HCT116 (cell line): ENCODE measurements at regions not wholly inside any gene's neighbourhood (a gene's known extent, or its start where the extent isn't known, plus 50 kb on each side); places are given as distances from the start of the nearest gene placed in this dataset.

Experiments
- ATAC-seq: fragments of 200-7000 bp; cut with Tn5 transposase; 2 replicates; pipeline ENCODE4 v1.9.1; 2020; ENCODE audit warnings: mild to moderate bottlenecking, moderate library complexity
- BruUV-seq: library from RNA; stranded (reverse); fragments of 400-500 nt; replicated peaks from 2 replicates; lab custom pipeline; 2021; lab: Mats Ljungman, UMichigan
- CTCF ChIA-PET: fragments of 300-600 bp; sonication (Branson Sonifier 250); formaldehyde crosslinking; loops from one replicate; lab custom pipeline; 2021; ENCODE audit warnings: antibody characterized with exemption; lab: Charles Lee
- POLR2A ChIA-PET: fragments of 300-600, 350-600 bp; sonication (Branson Sonifier 250); formaldehyde crosslinking; loops from one replicate; lab custom pipeline; 2021; ENCODE audit warnings: antibody characterized with exemption; lab: Charles Lee
- RAD21 ChIA-PET, 2 experiments: fragments of 300-600 bp; sonication (Branson Sonifier 250); formaldehyde crosslinking; loops; one replicate each; lab custom pipeline; 2023; ENCODE audit warnings: low total read pairs in 2 of 2; ENCODE audit not compliant: uncharacterized antibody in 2 of 2, unreplicated experiment in 2 of 2, low non-redundant PET in 1 of 2; lab: Charles Lee
- DNase-seq: peaks from one replicate; pipeline ENCODE4 v3.0.0-alpha.2; 2010; ENCODE audit warnings: low read depth, low spot score
- H2AFZ ChIP-seq: fragments of 200-600 bp; shearing (Covaris generic), sonication (generic); 2 replicates; pipeline ENCODE4 v1.6.1; 2017; ENCODE audit warnings: low read depth, mixed run types, mixed read lengths, antibody characterized with exemption, low read length; ENCODE audit not compliant: poor library complexity, severe bottlenecking
- H3K27ac ChIP-seq: 2 replicates; pipeline ENCODE4 v1.5.1; 2012; ENCODE audit warnings: low read depth, low read length
- H3K27me3 ChIP-seq: fragments of 200-600 bp; sonication (generic); 2 replicates; pipeline ENCODE4 v1.6.1; 2016; ENCODE audit warnings: mixed run types, low read length, mixed read lengths; ENCODE audit not compliant: insufficient read depth
- H3K36me3 ChIP-seq, 2 experiments: fragments of 200-500 bp in 1 of 2; fragments of 200-600 bp in 1 of 2; sonication (Bioruptor generic) in 1 of 2; sonication (generic) in 1 of 2; 2 replicates each; pipeline versions ENCODE4 v1.5.1 to v1.6.1; 2014 to 2016; ENCODE audit warnings: low read length in 2 of 2, inconsistent platforms in 1 of 2, mixed read lengths in 1 of 2, mixed run types in 1 of 2; ENCODE audit not compliant: insufficient read depth in 2 of 2, control insufficient read depth in 1 of 2
- H3K4me1 ChIP-seq, 2 experiments: fragments of 200-600 bp in 1 of 2; sonication (generic) in 1 of 2; 2 replicates each; pipeline versions ENCODE4 v1.5.1 to v1.6.1; 2012 to 2017; ENCODE audit warnings: low read length in 2 of 2, inconsistent platforms in 1 of 2, mild to moderate bottlenecking in 1 of 2, mixed read lengths in 1 of 2, mixed run types in 1 of 2, moderate library complexity in 1 of 2; ENCODE audit not compliant: insufficient read depth in 2 of 2, control insufficient read depth in 1 of 2
- H3K4me2 ChIP-seq: fragments of 200-600 bp; sonication (generic); 2 replicates; pipeline ENCODE4 v1.6.1; 2017; ENCODE audit warnings: mixed run types, low read length, mixed read lengths
- H3K4me3 ChIP-seq, 2 experiments: fragments of 200-600 bp in 1 of 2; sonication (generic) in 1 of 2; replicated peaks in 1 of 2; 2 replicates each; pipeline ENCODE4 v1.5.1; 2011 to 2016; ENCODE audit warnings: low read length in 2 of 2, control low read depth in 1 of 2, low read depth in 1 of 2, mild to moderate bottlenecking in 1 of 2, mixed read lengths in 1 of 2, mixed run types in 1 of 2
- H3K79me2 ChIP-seq: fragments of 200-600 bp; sonication (generic); 2 replicates; pipeline ENCODE4 v1.6.1; 2017; ENCODE audit warnings: mild to moderate bottlenecking, mixed run types, low read length, moderate library complexity, mixed read lengths; ENCODE audit not compliant: insufficient read depth
- H3K9ac ChIP-seq: fragments of 200-600 bp; sonication (generic); 2 replicates; pipeline ENCODE4 v1.6.1; 2016; ENCODE audit warnings: low read length, mixed read lengths
- H3K9me2 ChIP-seq: fragments of 200-600 bp; sonication (generic), shearing (Covaris generic); 2 replicates; pipeline ENCODE4 v1.6.1; 2017; ENCODE audit warnings: mixed run types, mild to moderate bottlenecking, moderate library complexity; ENCODE audit not compliant: insufficient read depth
- H3K9me3 ChIP-seq, 2 experiments: fragments of 200-500 bp in 1 of 2; fragments of 200-600 bp in 1 of 2; sonication (Bioruptor generic) in 1 of 2; sonication (generic) in 1 of 2; 2 replicates each; pipeline ENCODE4 v1.6.1; 2014 to 2017; ENCODE audit warnings: low read length in 2 of 2, mixed read lengths in 2 of 2, inconsistent platforms in 1 of 2, low read depth in 1 of 2, mild to moderate bottlenecking in 1 of 2, mixed run types in 1 of 2, moderate library complexity in 1 of 2; ENCODE audit not compliant: control insufficient read depth in 1 of 2, insufficient read depth in 1 of 2
- H4K20me1 ChIP-seq: fragments of 200-600 bp; sonication (generic), shearing (Covaris generic); 2 replicates; pipeline ENCODE4 v1.6.1; 2017; ENCODE audit warnings: mixed run types, mild to moderate bottlenecking, moderate library complexity; ENCODE audit not compliant: insufficient read depth
- ATF3 ChIP-seq: IDR thresholded peaks from 2 replicates; pipeline ENCODE4 v1.6.1; 2012
- CEBPB ChIP-seq: IDR thresholded peaks from 2 replicates; pipeline ENCODE4 v1.6.1; 2012; ENCODE audit warnings: low read depth
- CTCF ChIP-seq, 3 experiments: fragments of 200-600 bp in 1 of 3; sonication (generic) in 1 of 3; IDR thresholded peaks in 2 of 3; conservative IDR thresholded peaks in 1 of 3; 2 replicates each; pipeline ENCODE4 v1.5.1; 2012 to 2017; ENCODE audit warnings: low read depth in 2 of 3, low read length in 2 of 3, antibody characterized with exemption in 1 of 3, borderline replicate concordance in 1 of 3, control low read depth in 1 of 3, mild to moderate bottlenecking in 1 of 3, mixed read lengths in 1 of 3, mixed run types in 1 of 3, moderate library complexity in 1 of 3; ENCODE audit not compliant: insufficient read depth in 1 of 3
- ELF1 ChIP-seq: IDR thresholded peaks from 2 replicates; pipeline ENCODE4 v1.6.1; 2012; ENCODE audit warnings: low read depth, borderline replicate concordance
- EZH2 ChIP-seq: fragments of 200-600 bp; sonication (generic); IDR thresholded peaks from 2 replicates; pipeline ENCODE4 v1.6.1; 2017; ENCODE audit warnings: antibody characterized with exemption, mixed run types
- EZH2phosphoT487 ChIP-seq: fragments of 200-600 bp; IDR thresholded peaks from 2 replicates; pipeline ENCODE4 v1.6.1; 2018; ENCODE audit warnings: antibody characterized with exemption, borderline replicate concordance
- JUND ChIP-seq: IDR thresholded peaks from 2 replicates; pipeline ENCODE4 v1.6.1; 2012
- MAX ChIP-seq: IDR thresholded peaks from 2 replicates; pipeline ENCODE4 v1.6.1; 2012
- POLR2A ChIP-seq: IDR thresholded peaks from 2 replicates; pipeline ENCODE4 v1.7.0; 2011; ENCODE audit warnings: borderline replicate concordance; ENCODE audit not compliant: insufficient read depth, insufficient read length; ENCODE audit errors: extremely low read depth
- POLR2AphosphoS5 ChIP-seq: IDR thresholded peaks from 2 replicates; pipeline ENCODE4 v1.6.1; 2011; ENCODE audit warnings: mild to moderate bottlenecking, low read depth, low read length, moderate library complexity
- REST ChIP-seq: IDR thresholded peaks from 2 replicates; pipeline ENCODE4 v1.6.1; 2012; ENCODE audit warnings: low read depth
- SP1 ChIP-seq: IDR thresholded peaks from 2 replicates; pipeline ENCODE4 v1.6.1; 2012; ENCODE audit warnings: low read depth
- SRF ChIP-seq: IDR thresholded peaks from 2 replicates; pipeline ENCODE4 v1.6.1; 2012; ENCODE audit warnings: low read depth
- TCF7L2 ChIP-seq: IDR thresholded peaks from 2 replicates; pipeline ENCODE4 v1.7.0; 2011; ENCODE audit warnings: borderline replicate concordance, inconsistent platforms; ENCODE audit not compliant: insufficient read depth, insufficient read length; ENCODE audit errors: extremely low read depth
- ZBTB33 ChIP-seq: IDR thresholded peaks from 2 replicates; pipeline ENCODE4 v1.6.1; 2011; ENCODE audit warnings: mild to moderate bottlenecking, low read length, moderate library complexity; ENCODE audit not compliant: insufficient replicate concordance; ENCODE audit errors: extremely low read depth
- ZFX ChIP-seq: fragments of 450-650 bp; IDR thresholded peaks from 2 replicates; pipeline ENCODE4 v1.6.1; 2017
- ZNF274 ChIP-seq: fragments of 200-500 bp; sonication (Bioruptor generic); IDR thresholded peaks from 2 replicates; pipeline ENCODE4 v1.6.1; 2014; ENCODE audit warnings: mild to moderate bottlenecking, low read depth, low read length, inconsistent platforms
- intact Hi-C: fragments of 100-400 bp; cut with micrococcal nuclease; formaldehyde crosslinking; loops from 2 replicates; pipeline ENCODE4 v1.10.0; 2022

- Histone ChIP-seq H3K36me3 (no peaks in the 10 kb centered on the region), H3K9me3 (peaks cover 22 to 23% of the 10 kb centered on the region in 2 experiments; a peak in 2 of 4 replicates), H3K9me2 (no peaks in the 10 kb centered on the region), H2AFZ (no peak overlapping the region), H3K4me2 (no peak overlapping the region), H3K27me3 (no peaks in the 10 kb centered on the region), H4K20me1 (no peaks in the 10 kb centered on the region), H3K4me3 (no peak overlapping the region), H3K4me1 (no peaks in the 10 kb centered on the region), H3K27ac (no peak overlapping the region), H3K9ac (no peak overlapping the region), H3K79me2 (no peaks in the 10 kb centered on the region)
- ChIA-PET RAD21 (no interaction called here), CTCF (no interaction called here), POLR2A (no interaction called here)
- DNase-seq (no peak), ATAC-seq (no peak)
- no peak for TF ChIP-seq EZH2phosphoT487
- no peak for TF ChIP-seq CTCF (IDR thresholded peaks at IDR 0.05 in 2 of 3, conservative IDR thresholded peaks at IDR 0.05 in 1 of 3; ENCODE audit: borderline replicate concordance in 1 of 3, insufficient read depth in 1 of 3, low read depth in 2 of 3, low read length in 2 of 3)
- no peak for TF ChIP-seq ZFX
- TF ChIP-seq SP1, result no peak
- no peak for TF ChIP-seq REST
- no peak for TF ChIP-seq ZBTB33
- TF ChIP-seq POLR2A, result no peak
- TF ChIP-seq MAX, result no peak
- no peak for TF ChIP-seq ELF1
- no peak for TF ChIP-seq ZNF274
- TF ChIP-seq ATF3, result no peak
- no peak for TF ChIP-seq SRF
- TF ChIP-seq TCF7L2, result no peak
- TF ChIP-seq JUND, result no peak
- TF ChIP-seq POLR2AphosphoS5, result no peak
- no peak for TF ChIP-seq CEBPB
- no peak for TF ChIP-seq EZH2
- intact Hi-C loops, result no loop called here
- no TSS peak for BruUV-seq
These were observed 117.6 kb upstream of the ROBO1 start for GRCh38 chr3:79885407-79885806.
